ENCODE measurements at regions not wholly inside any gene's neighbourhood (a gene's known extent, or its start where the extent isn't known, plus 50 kb on each side); places are given as distances from the start of the nearest gene placed in this dataset.
"Not testable (repeated sequence)": the region's sequence is repeated elsewhere in the genome, so short reads cannot be mapped to it uniquely, and the experiment has no call there.

- no peak overlapping the region for H3K27ac Mint-ChIP-seq
- peaks cover 15% of the 10 kb centered on the region for H3K36me3 Mint-ChIP-seq (ENCODE audit: low read depth)
- intact Hi-C loops (cut with micrococcal nuclease) = no loop called here
- H3K4me1 Mint-ChIP-seq = peaks cover 51% of the 10 kb centered on the region
- H3K4me3 Mint-ChIP-seq = no peak overlapping the region
- no peaks in the 10 kb centered on the region for H3K9me3 Mint-ChIP-seq
- no peaks in the 10 kb centered on the region for H3K27me3 Mint-ChIP-seq
- no peak for DNase-seq
Observed at GRCh38 chr7:131035088-131035770, 292.4 kb upstream of the MKLN1 start.

- peaks cover 10% of the 10 kb centered on the region for H3K36me3 Mint-ChIP-seq (ENCODE audit: low read depth)
- intact Hi-C loops (cut with micrococcal nuclease) = no loop called here
- DNase-seq = no peak
- no peak overlapping the region for H3K27ac Mint-ChIP-seq
- no peaks in the 10 kb centered on the region for H3K27me3 Mint-ChIP-seq
- H3K4me3 Mint-ChIP-seq = no peak overlapping the region
- peaks cover 39% of the 10 kb centered on the region for H3K4me1 Mint-ChIP-seq
- no peaks in the 10 kb centered on the region for H3K9me3 Mint-ChIP-seq
Observed at GRCh38 chr7:131038153-131038552, 289.5 kb upstream of the MKLN1 start.

GRCh38 chr7:131039355-131039762 is 288.3 kb upstream of the MKLN1 start:
- no peak overlapping the region for H3K4me3 Mint-ChIP-seq
- intact Hi-C loops (cut with micrococcal nuclease) = no loop called here
- H3K27me3 Mint-ChIP-seq = no peaks in the 10 kb centered on the region
- DNase-seq = no peak
- peaks cover 11% of the 10 kb centered on the region for H3K36me3 Mint-ChIP-seq (ENCODE audit: low read depth)
- no peaks in the 10 kb centered on the region for H3K9me3 Mint-ChIP-seq
- H3K4me1 Mint-ChIP-seq = peaks cover 31% of the 10 kb centered on the region
- H3K27ac Mint-ChIP-seq = no peak overlapping the region

- intact Hi-C loops (cut with micrococcal nuclease) = loop anchor here (1.0 to 5.0 kb wide), 3 partner anchors 33 to 143 kb away; no protein-coding TSS in a partner anchor
- Mint-ChIP-seq H3K4me3 (no peak overlapping the region), H3K9me3 (no peaks in the 10 kb centered on the region)
Observed at GRCh38 chr7:131039836-131040235, 287.8 kb upstream of the MKLN1 start.

GRCh38 chr7:131040467-131040932 is 287.2 kb upstream of the MKLN1 start:
- H3K4me3 Mint-ChIP-seq = peak overlapping the region; percentile 38
- H3K9me3 Mint-ChIP-seq = peaks cover 3% of the 10 kb centered on the region
- intact Hi-C loops (cut with micrococcal nuclease) = loop anchor here (1.0 to 5.0 kb wide), 3 partner anchors 33 to 143 kb away; no protein-coding TSS in a partner anchor
- no peaks in the 10 kb centered on the region for H3K27me3 Mint-ChIP-seq
- peaks cover 25% of the 10 kb centered on the region for H3K4me1 Mint-ChIP-seq
- DNase-seq = peak; percentile 87
- peaks cover 10% of the 10 kb centered on the region for H3K36me3 Mint-ChIP-seq (ENCODE audit: low read depth)
- peak overlapping the region; percentile 11 for H3K27ac Mint-ChIP-seq

More at GRCh38 chr7:131039836-131040235, 287.8 kb upstream of the MKLN1 start:
- H3K4me1 Mint-ChIP-seq = peaks cover 27% of the 10 kb centered on the region
- no peaks in the 10 kb centered on the region for H3K27me3 Mint-ChIP-seq
- no peak overlapping the region for H3K27ac Mint-ChIP-seq
- no peak for DNase-seq
- H3K36me3 Mint-ChIP-seq (ENCODE audit: low read depth) = peaks cover 9% of the 10 kb centered on the region

GRCh38 chr7:131041012-131041695 is 286.5 kb upstream of the MKLN1 start:
- intact Hi-C loops (cut with micrococcal nuclease) = loop anchor here (5.0 kb wide), 1 partner anchor 34 kb away; no protein-coding TSS in a partner anchor
- peaks cover 25% of the 10 kb centered on the region for H3K4me1 Mint-ChIP-seq

GRCh38 chr7:131042269-131043160 is 285.2 kb upstream of the MKLN1 start:
- Mint-ChIP-seq H3K36me3 (ENCODE audit: low read depth) (peaks cover 20% of the 10 kb centered on the region), H3K27ac (peak overlapping the region; percentile 30), H3K9me3 (peaks cover 5% of the 10 kb centered on the region), H3K4me3 (no peak overlapping the region), H3K27me3 (no peaks in the 10 kb centered on the region), H3K4me1 (peaks cover 27% of the 10 kb centered on the region)
- DNase-seq = no peak
- intact Hi-C loops (cut with micrococcal nuclease) = loop anchor here (5.0 kb wide), 1 partner anchor 35 kb away; no protein-coding TSS in a partner anchor

More at GRCh38 chr7:131041012-131041695, 286.5 kb upstream of the MKLN1 start:
- not testable (repeated sequence) for H3K27ac Mint-ChIP-seq, H3K4me3 Mint-ChIP-seq, H3K9me3 Mint-ChIP-seq, DNase-seq, H3K27me3 Mint-ChIP-seq
- peaks cover 13% of the 10 kb centered on the region for H3K36me3 Mint-ChIP-seq (ENCODE audit: low read depth)

GRCh38 chr7:131045526-131045925 is 282.1 kb upstream of the MKLN1 start:
- Mint-ChIP-seq H3K27ac (no peak overlapping the region), H3K4me3 (no peak overlapping the region)

GRCh38 chr7:131046246-131046645 is 281.4 kb upstream of the MKLN1 start:
- Mint-ChIP-seq H3K36me3 (ENCODE audit: low read depth) (peaks cover 37% of the 10 kb centered on the region), H3K27me3 (no peaks in the 10 kb centered on the region), H3K4me3 (no peak overlapping the region), H3K4me1 (peaks cover 37% of the 10 kb centered on the region), H3K9me3 (peaks cover 5% of the 10 kb centered on the region), H3K27ac (no peak overlapping the region)
- intact Hi-C loops (cut with micrococcal nuclease) = no loop called here
- no peak for DNase-seq

More at GRCh38 chr7:131045526-131045925, 282.1 kb upstream of the MKLN1 start:
- H3K4me1 Mint-ChIP-seq = peaks cover 38% of the 10 kb centered on the region
- intact Hi-C loops (cut with micrococcal nuclease) = no loop called here
- peaks cover 36% of the 10 kb centered on the region for H3K36me3 Mint-ChIP-seq (ENCODE audit: low read depth)
- DNase-seq = peak; percentile 58
- peaks cover 5% of the 10 kb centered on the region for H3K9me3 Mint-ChIP-seq
- H3K27me3 Mint-ChIP-seq = no peaks in the 10 kb centered on the region

- Mint-ChIP-seq H3K27ac (no peak overlapping the region), H3K4me1 (peaks cover 34% of the 10 kb centered on the region), H3K9me3 (peaks cover 5% of the 10 kb centered on the region), H3K27me3 (no peaks in the 10 kb centered on the region), H3K4me3 (no peak overlapping the region), H3K36me3 (ENCODE audit: low read depth) (peaks cover 39% of the 10 kb centered on the region)
- intact Hi-C loops (cut with micrococcal nuclease) = no loop called here
- DNase-seq = no peak
Observed at GRCh38 chr7:131047651-131048304, 279.9 kb upstream of the MKLN1 start.

- no peaks in the 10 kb centered on the region for H3K27me3 Mint-ChIP-seq
- no peak overlapping the region for H3K27ac Mint-ChIP-seq
- H3K4me3 Mint-ChIP-seq = no peak overlapping the region
- H3K4me1 Mint-ChIP-seq = peaks cover 52% of the 10 kb centered on the region
- intact Hi-C loops (cut with micrococcal nuclease) = no loop called here
- H3K36me3 Mint-ChIP-seq (ENCODE audit: low read depth) = peaks cover 43% of the 10 kb centered on the region
- no peak for DNase-seq
- H3K9me3 Mint-ChIP-seq = no peaks in the 10 kb centered on the region
Observed at GRCh38 chr7:131051304-131051703, 276.4 kb upstream of the MKLN1 start.

- no peak overlapping the region for H3K27ac Mint-ChIP-seq
- DNase-seq = no peak
- intact Hi-C loops (cut with micrococcal nuclease) = no loop called here
- H3K4me1 Mint-ChIP-seq = peaks cover 57% of the 10 kb centered on the region
- H3K9me3 Mint-ChIP-seq = no peaks in the 10 kb centered on the region
- peaks cover 40% of the 10 kb centered on the region for H3K36me3 Mint-ChIP-seq (ENCODE audit: low read depth)
- no peak overlapping the region for H3K4me3 Mint-ChIP-seq
- no peaks in the 10 kb centered on the region for H3K27me3 Mint-ChIP-seq
Observed at GRCh38 chr7:131052285-131052904, 275.3 kb upstream of the MKLN1 start.

- Mint-ChIP-seq H3K9me3 (no peaks in the 10 kb centered on the region), H3K4me1 (peaks cover 39% of the 10 kb centered on the region), H3K36me3 (ENCODE audit: low read depth) (peaks cover 26% of the 10 kb centered on the region), H3K27me3 (no peaks in the 10 kb centered on the region), H3K4me3 (no peak overlapping the region), H3K27ac (no peak overlapping the region)
- intact Hi-C loops (cut with micrococcal nuclease) = no loop called here
- no peak for DNase-seq
Observed at GRCh38 chr7:131056007-131056406, 271.7 kb upstream of the MKLN1 start.

All from activated CD4-positive, alpha-beta T cell treated with anti-CD3 and anti-CD28 coated beads, Interleukin-2, amount 10 ng/mL, durations not matched to agents 24 days and 14 days (primary cell).